Right atrium auricular region (tissue), 2 donors: ENCODE measurements at regions not wholly inside any gene's neighbourhood (a gene's known extent, or its start where the extent isn't known, plus 50 kb on each side); places are given as distances from the start of the nearest gene placed in this dataset.

Experiments used
- DNase-seq: peaks from one replicate; pipeline ENCODE4 v3.0.0-alpha.2; 2019; ENCODE audit warnings: low spot score
- H3K27ac ChIP-seq, 2 donors: fragments of 200-600 bp; sonication (generic); 1 replicate in 1 of 2; 2 replicates in 1 of 2; pipeline ENCODE4 v1.5.1; 2016 to 2019
- H3K27me3 ChIP-seq, 2 donors: fragments of 200-600 bp; sonication (generic); one replicate each; pipeline versions ENCODE4 v1.5.1 to v1.6.0; 2017 to 2019
- H3K36me3 ChIP-seq: fragments of 200-600 bp; sonication (generic); one replicate; pipeline ENCODE4 v1.5.1; 2016
- H3K4me1 ChIP-seq, 2 donors: fragments of 200-600 bp; sonication (generic); one replicate each; pipeline versions ENCODE4 v1.5.1 to v1.6.0; 2017 to 2019
- H3K4me3 ChIP-seq, 2 donors: fragments of 200-600 bp; sonication (generic); 1 replicate in 1 of 2; 2 replicates in 1 of 2; pipeline ENCODE4 v1.5.1; 2017 to 2019; ENCODE audit warnings: mild to moderate bottlenecking in 1 of 2, moderate library complexity in 1 of 2
- H3K9me3 ChIP-seq, 2 donors: fragments of 200-600 bp; sonication (generic); one replicate each; pipeline ENCODE4 v1.5.1; 2019
- TF ChIP-seq, protein P1 (sequence below), 2 donors: fragments of 200-600 bp; sonication (generic); IDR thresholded peaks; one replicate each; pipeline ENCODE4 v1.5.1; 2019; ENCODE audit warnings: antibody characterized with exemption in 2 of 2

- Histone ChIP-seq H3K27ac (no peak overlapping the region), H3K4me1 (no peaks in the 10 kb centered on the region), H3K27me3 (no peaks in the 10 kb centered on the region), H3K9me3 (no peaks in the 10 kb centered on the region), H3K36me3 (no peaks in the 10 kb centered on the region), H3K4me3 (no peak overlapping the region)
- peak; percentile 47 for DNase-seq
- TF ChIP-seq, protein P1, sequence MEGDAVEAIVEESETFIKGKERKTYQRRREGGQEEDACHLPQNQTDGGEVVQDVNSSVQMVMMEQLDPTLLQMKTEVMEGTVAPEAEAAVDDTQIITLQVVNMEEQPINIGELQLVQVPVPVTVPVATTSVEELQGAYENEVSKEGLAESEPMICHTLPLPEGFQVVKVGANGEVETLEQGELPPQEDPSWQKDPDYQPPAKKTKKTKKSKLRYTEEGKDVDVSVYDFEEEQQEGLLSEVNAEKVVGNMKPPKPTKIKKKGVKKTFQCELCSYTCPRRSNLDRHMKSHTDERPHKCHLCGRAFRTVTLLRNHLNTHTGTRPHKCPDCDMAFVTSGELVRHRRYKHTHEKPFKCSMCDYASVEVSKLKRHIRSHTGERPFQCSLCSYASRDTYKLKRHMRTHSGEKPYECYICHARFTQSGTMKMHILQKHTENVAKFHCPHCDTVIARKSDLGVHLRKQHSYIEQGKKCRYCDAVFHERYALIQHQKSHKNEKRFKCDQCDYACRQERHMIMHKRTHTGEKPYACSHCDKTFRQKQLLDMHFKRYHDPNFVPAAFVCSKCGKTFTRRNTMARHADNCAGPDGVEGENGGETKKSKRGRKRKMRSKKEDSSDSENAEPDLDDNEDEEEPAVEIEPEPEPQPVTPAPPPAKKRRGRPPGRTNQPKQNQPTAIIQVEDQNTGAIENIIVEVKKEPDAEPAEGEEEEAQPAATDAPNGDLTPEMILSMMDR (IDR thresholded peaks at IDR 0.05) = no peak
Measured at GRCh38 chr10:129133856-129134255, 333.2 kb upstream of the MGMT start.

- TF ChIP-seq, protein P1 (IDR thresholded peaks at IDR 0.05) = no peak
- no peaks in the 10 kb centered on the region for H3K4me1 ChIP-seq
- no peak overlapping the region for H3K4me3 ChIP-seq
- peak; percentile 21 for DNase-seq
- no peak overlapping the region for H3K27ac ChIP-seq
- H3K27me3 ChIP-seq = no peaks in the 10 kb centered on the region
- H3K9me3 ChIP-seq = no peaks in the 10 kb centered on the region
- no peaks in the 10 kb centered on the region for H3K36me3 ChIP-seq
Measured at GRCh38 chr10:129134371-129134770, 332.7 kb upstream of the MGMT start.

DNA sequence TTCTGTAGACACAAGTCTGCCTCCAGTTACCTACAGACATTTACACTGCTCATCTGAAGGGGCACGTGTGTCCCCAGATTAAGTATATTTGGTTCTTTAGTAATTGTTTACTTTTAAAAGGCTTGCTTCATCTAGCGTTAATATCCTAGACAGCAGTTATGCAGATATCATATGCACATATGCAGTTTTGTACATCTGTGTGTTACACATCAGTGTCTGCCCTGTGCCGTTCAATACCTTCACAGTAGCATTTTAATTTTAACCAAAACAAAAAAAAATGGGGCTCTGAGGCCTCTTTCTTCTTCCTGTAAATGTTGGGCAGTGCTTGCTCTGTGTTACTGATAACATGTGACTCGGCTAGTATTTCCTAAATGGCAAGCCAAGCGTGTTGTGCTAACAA, 331.4 kb upstream of the MGMT start:
- H3K9me3 ChIP-seq = no peaks in the 10 kb centered on the region
- TF ChIP-seq, protein P1 (IDR thresholded peaks at IDR 0.05) = no peak
- H3K36me3 ChIP-seq = no peaks in the 10 kb centered on the region
- H3K27me3 ChIP-seq = no peaks in the 10 kb centered on the region
- no peaks in the 10 kb centered on the region for H3K4me1 ChIP-seq
- peak; percentile 23 for DNase-seq
- H3K4me3 ChIP-seq = no peak overlapping the region
- H3K27ac ChIP-seq = no peak overlapping the region

DNA sequence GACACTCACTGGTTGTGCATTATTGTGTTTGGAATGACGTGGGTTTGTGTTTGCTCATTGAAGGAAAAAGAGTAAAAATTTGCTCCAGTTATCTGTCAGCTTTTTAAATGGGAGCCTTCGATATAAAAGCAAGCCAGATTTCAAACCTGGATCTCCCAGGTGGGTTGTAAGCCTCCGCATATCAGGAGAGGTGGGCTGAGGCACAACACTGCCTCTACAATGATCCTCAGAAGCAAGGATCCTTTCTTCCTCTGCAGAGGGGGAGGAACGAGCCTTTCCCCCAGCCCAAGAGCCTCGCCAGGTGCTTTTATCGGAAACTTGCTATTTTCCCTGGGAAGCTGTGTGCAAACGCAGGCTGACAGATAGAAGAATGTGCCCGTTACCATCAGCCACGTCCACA, 331.0 kb upstream of the MGMT start:
- Histone ChIP-seq H3K4me1 (no peaks in the 10 kb centered on the region), H3K9me3 (no peaks in the 10 kb centered on the region), H3K27me3 (no peaks in the 10 kb centered on the region), H3K36me3 (no peaks in the 10 kb centered on the region), H3K4me3 (no peak overlapping the region), H3K27ac (no peak overlapping the region)
- TF ChIP-seq, protein P1 (IDR thresholded peaks at IDR 0.05) = no peak
- peak; percentile 30 for DNase-seq

DNA sequence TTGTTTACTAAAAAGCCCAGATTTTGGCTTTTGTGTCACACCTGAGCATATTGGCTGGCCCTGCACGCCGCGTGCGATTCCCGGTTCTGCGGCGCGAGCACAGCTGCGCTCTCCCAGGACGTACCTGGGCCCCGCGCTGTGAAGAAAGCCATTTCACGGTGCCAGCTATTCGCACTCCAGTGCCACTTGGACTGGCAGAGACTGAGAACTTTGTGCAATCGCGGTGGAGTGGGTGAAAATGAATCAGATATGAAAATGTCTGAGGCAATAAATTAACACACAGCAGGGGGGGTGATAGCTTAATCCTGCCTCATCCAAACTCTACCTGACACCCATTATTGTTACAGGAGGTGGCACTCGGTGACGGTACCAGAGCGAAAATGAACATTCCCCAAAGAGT, 330.1 kb upstream of the MGMT start:
- Histone ChIP-seq H3K27ac (no peak overlapping the region), H3K36me3 (no peaks in the 10 kb centered on the region), H3K4me1 (no peaks in the 10 kb centered on the region), H3K4me3 (no peak overlapping the region), H3K27me3 (no peaks in the 10 kb centered on the region), H3K9me3 (no peaks in the 10 kb centered on the region)
- DNase-seq = peak; percentile 43
- TF ChIP-seq, protein P1 (IDR thresholded peaks at IDR 0.05) = no peak
